Retinal pigment epithelial cell (primary cell): ENCODE measurements at regions not wholly inside any gene's neighbourhood (a gene's known extent, or its start where the extent isn't known, plus 50 kb on each side); places are given as distances from the start of the nearest gene placed in this dataset.

Source experiments
- DNase-seq: peaks from one replicate; pipeline ENCODE4 v3.0.0-alpha.2; 2010; ENCODE audit warnings: low read depth
- H3K4me3 ChIP-seq: 2 replicates; pipeline ENCODE4 v1.5.1; 2011; ENCODE audit warnings: mild to moderate bottlenecking, low read length, control low read depth, moderate library complexity
- CTCF ChIP-seq: conservative IDR thresholded peaks from 2 replicates; pipeline ENCODE4 v1.5.1; 2011; ENCODE audit warnings: low read depth, low read length, control low read depth, inconsistent platforms

GRCh38 chrX:98067611-98068010 is 1183.9 kb downstream of the RPA4 start:
- no peak overlapping the region for H3K4me3 ChIP-seq
- peak; percentile 4 for DNase-seq
- TF ChIP-seq CTCF: no peak

- no peak overlapping the region for H3K4me3 ChIP-seq
- no peak for TF ChIP-seq CTCF
- DNase-seq: no peak
Measured at GRCh38 chrX:98068024-98068580, 1184.4 kb downstream of the RPA4 start.

- no peak for DNase-seq
- TF ChIP-seq CTCF: no peak
- H3K4me3 ChIP-seq: no peak overlapping the region
Measured at GRCh38 chrX:98071331-98071730, 1187.6 kb downstream of the RPA4 start.

GRCh38 chrX:98077440-98077839 is 1193.7 kb downstream of the RPA4 start:
- no peak for TF ChIP-seq CTCF
- H3K4me3 ChIP-seq: no peak overlapping the region
- no peak for DNase-seq

GRCh38 chrX:98111684-98112083 is 1228.0 kb downstream of the RPA4 start:
- H3K4me3 ChIP-seq: no peak overlapping the region
- TF ChIP-seq CTCF: no peak
- no peak for DNase-seq

GRCh38 chrX:98114021-98114420 is 1230.3 kb downstream of the RPA4 start:
- no peak for TF ChIP-seq CTCF
- DNase-seq: no peak
- H3K4me3 ChIP-seq: no peak overlapping the region

- no peak for DNase-seq
- no peak for TF ChIP-seq CTCF
- no peak overlapping the region for H3K4me3 ChIP-seq
Measured at GRCh38 chrX:98141466-98141865, 1257.8 kb downstream of the RPA4 start.
